GM23338 (cell line): ENCODE measurements at regions not wholly inside any gene's neighbourhood (a gene's known extent, or its start where the extent isn't known, plus 50 kb on each side); places are given as distances from the start of the nearest gene placed in this dataset.

Experiments
- ATAC-seq: fragments of 200-7000 bp; cut with Tn5 transposase; 3 replicates; pipeline ENCODE4 v1.9.1; 2020
- DNase-seq: peaks from one replicate; pipeline ENCODE4 v3.0.0-alpha.2; 2015; ENCODE audit warnings: low spot score
- H2AFZ ChIP-seq: fragments of 200-600 bp; sonication (generic); 2 replicates; pipeline ENCODE4 v1.8.0; 2016; ENCODE audit warnings: antibody characterized with exemption, mild to moderate bottlenecking, moderate library complexity
- H3F3A ChIP-seq: fragments of 200-600 bp; sonication (generic); replicated peaks from 2 replicates; pipeline ENCODE4 v1.8.0; 2017; ENCODE audit warnings: antibody characterized with exemption, mixed run types, low read depth
- H3K27ac ChIP-seq: fragments of 200-600 bp; sonication (generic); 2 replicates; pipeline ENCODE4 v1.6.1; 2016; ENCODE audit warnings: low read depth
- H3K27me3 ChIP-seq: fragments of 200-600 bp; sonication (generic); 2 replicates; pipeline ENCODE4 v1.8.0; 2016; ENCODE audit warnings: mild to moderate bottlenecking, mixed run types, moderate library complexity; ENCODE audit not compliant: insufficient read depth
- H3K36me3 ChIP-seq: fragments of 200-600 bp; sonication (generic); 2 replicates; pipeline ENCODE4 v1.8.0; 2016; ENCODE audit warnings: mild to moderate bottlenecking; ENCODE audit not compliant: insufficient read depth
- H3K4me1 ChIP-seq: fragments of 200-600 bp; sonication (generic); 2 replicates; pipeline ENCODE4 v1.8.0; 2016; ENCODE audit warnings: mild to moderate bottlenecking, moderate library complexity; ENCODE audit not compliant: insufficient read depth
- H3K4me2 ChIP-seq: fragments of 200-600 bp; sonication (generic); 2 replicates; pipeline ENCODE4 v1.7.1; 2017; ENCODE audit warnings: mixed run types
- H3K4me3 ChIP-seq: fragments of 200-600 bp; sonication (generic); 2 replicates; pipeline ENCODE4 v1.6.1; 2016; ENCODE audit warnings: mixed run types
- H3K79me2 ChIP-seq: fragments of 200-600 bp; sonication (generic); replicated peaks from 2 replicates; pipeline ENCODE4 v1.8.0; 2017; ENCODE audit warnings: mild to moderate bottlenecking; ENCODE audit not compliant: insufficient read depth
- H3K9me2 ChIP-seq: fragments of 200-600 bp; sonication (generic); 2 replicates; pipeline ENCODE4 v1.8.0; 2017; ENCODE audit not compliant: insufficient read depth
- H4K20me1 ChIP-seq: fragments of 200-600 bp; sonication (generic); replicated peaks from 2 replicates; pipeline ENCODE4 v1.8.0; 2017; ENCODE audit warnings: mild to moderate bottlenecking; ENCODE audit not compliant: insufficient read depth
- H3K27ac Mint-ChIP-seq: 2 replicates; pipeline ENCODE4 v1.8.0; 2020; ENCODE audit warnings: inconsistent platforms, mild to moderate bottlenecking, moderate library complexity, mixed read lengths
- H3K27me3 Mint-ChIP-seq: 3 replicates; pipeline ENCODE4 v1.8.0; 2022; ENCODE audit warnings: low read depth, mild to moderate bottlenecking, moderate library complexity, mixed read lengths, inconsistent platforms; ENCODE audit not compliant: insufficient read depth, poor library complexity
- H3K36me3 Mint-ChIP-seq: 3 replicates; pipeline ENCODE4 v1.8.0; 2021; ENCODE audit warnings: low read depth, mild to moderate bottlenecking, inconsistent platforms, moderate library complexity, mixed read lengths
- H3K4me1 Mint-ChIP-seq: 3 replicates; pipeline ENCODE4 v1.8.0; 2020; ENCODE audit warnings: mild to moderate bottlenecking, inconsistent platforms, mixed read lengths
- H3K4me3 Mint-ChIP-seq: 3 replicates; pipeline ENCODE4 v1.8.0; 2021; ENCODE audit warnings: moderate library complexity, mild to moderate bottlenecking, inconsistent platforms, mixed read lengths
- H3K9me3 Mint-ChIP-seq: 3 replicates; pipeline ENCODE4 v1.8.0; 2020; ENCODE audit warnings: moderate library complexity, mild to moderate bottlenecking, inconsistent platforms, mixed read lengths
- EZH2 ChIP-seq: fragments of 200-600 bp; sonication (generic); IDR thresholded peaks from one replicate; pipeline ENCODE4 v1.8.0; 2017; ENCODE audit warnings: antibody characterized with exemption, mild to moderate bottlenecking, low read depth; ENCODE audit not compliant: unreplicated experiment
- JUNB ChIP-seq: IDR thresholded peaks from one replicate; pipeline ENCODE4 v1.6.1; 2016; ENCODE audit warnings: antibody characterized with exemption; ENCODE audit not compliant: unreplicated experiment
- POLR2AphosphoS5 ChIP-seq: IDR thresholded peaks from 2 replicates; pipeline ENCODE4 v1.6.1; 2016; ENCODE audit warnings: antibody characterized with exemption, low read depth
- REST ChIP-seq: IDR thresholded peaks from one replicate; pipeline ENCODE4 v1.6.1; 2018; ENCODE audit warnings: antibody characterized with exemption; ENCODE audit not compliant: unreplicated experiment
- ZNF114 ChIP-seq: fragments of 250-450 bp; sonication (Bioruptor Pico); IDR thresholded peaks from 2 replicates; pipeline ENCODE4 v1.5.0; 2020; ENCODE audit warnings: mild to moderate bottlenecking, moderate library complexity
- ZNF331 ChIP-seq: fragments of 250-450 bp; sonication (Bioruptor Pico); IDR thresholded peaks from 2 replicates; pipeline ENCODE4 v1.5.0; 2020; ENCODE audit warnings: low read depth, mild to moderate bottlenecking, moderate library complexity
- ZNF462 ChIP-seq: fragments of 250-450 bp; sonication (Bioruptor Pico); IDR thresholded peaks from 2 replicates; pipeline ENCODE4 v1.5.0; 2020; ENCODE audit warnings: mild to moderate bottlenecking, moderate library complexity

- Mint-ChIP-seq H3K4me1 (peaks cover 4% of the 10 kb centered on the region; the same call in 2 of the 3 replicates), H3K9me3 (no peaks in the 10 kb centered on the region; the same call in 2 of the 3 replicates), H3K36me3 (no peaks in the 10 kb centered on the region), H3K27me3 (no peaks in the 10 kb centered on the region), H3K27ac (no peak overlapping the region), H3K4me3 (no peak overlapping the region)
- Histone ChIP-seq H4K20me1 (no peaks in the 10 kb centered on the region), H3K4me1 (no peaks in the 10 kb centered on the region), H3K27me3 (no peaks in the 10 kb centered on the region), H3K36me3 (no peaks in the 10 kb centered on the region), H3K4me3 (no peak overlapping the region), H2AFZ (no peak overlapping the region), H3K4me2 (no peak overlapping the region), H3K9me2 (no peaks in the 10 kb centered on the region), H3K27ac (no peak overlapping the region), H3K79me2 (no peaks in the 10 kb centered on the region), H3F3A (no peaks in the 10 kb centered on the region)
- DNase-seq (no peak), ATAC-seq (no peak)
- TF ChIP-seq EZH2 (no peak), ZNF114 (CRISPR knock-in tag) (no peak)
These were observed 52.5 kb upstream of the RPL34 start for GRCh38 chr4:108567831-108568230.

- ATAC-seq, result no peak
- Histone ChIP-seq H3K36me3 (no peaks in the 10 kb centered on the region), H3K27me3 (no peaks in the 10 kb centered on the region), H4K20me1 (no peaks in the 10 kb centered on the region), H3K9me2 (no peaks in the 10 kb centered on the region), H2AFZ (no peak overlapping the region), H3K27ac (no peak overlapping the region), H3K4me1 (no peaks in the 10 kb centered on the region; the same call in 1 of the 2 replicates), H3F3A (no peaks in the 10 kb centered on the region), H3K4me3 (no peak overlapping the region), H3K79me2 (no peaks in the 10 kb centered on the region), H3K4me2 (no peak overlapping the region)
- TF ChIP-seq ZNF114 (CRISPR knock-in tag) (no peak), REST (no peak)
- peaks cover 9% of the 10 kb centered on the region for H3K4me1 Mint-ChIP-seq
- H3K9me3 Mint-ChIP-seq, result no peaks in the 10 kb centered on the region
- H3K27me3 Mint-ChIP-seq, result peaks cover 1% of the 10 kb centered on the region
- no peaks in the 10 kb centered on the region for H3K36me3 Mint-ChIP-seq
- H3K4me3 Mint-ChIP-seq, result no peak overlapping the region
- no peak overlapping the region for H3K27ac Mint-ChIP-seq
- DNase-seq, result no peak
These were observed 59.3 kb upstream of the RPL34 start for GRCh38 chr4:108561116-108561515.

- H3K27ac Mint-ChIP-seq, result no peak overlapping the region
- H2AFZ ChIP-seq, result no peak overlapping the region
- no peak overlapping the region for H3K4me3 ChIP-seq
- no peaks in the 10 kb centered on the region for H3K9me3 Mint-ChIP-seq
- no peaks in the 10 kb centered on the region for H3K9me2 ChIP-seq
- H3F3A ChIP-seq, result no peaks in the 10 kb centered on the region
- H3K4me3 Mint-ChIP-seq, result no peak overlapping the region
- no peaks in the 10 kb centered on the region for H3K79me2 ChIP-seq
- peaks cover 9% of the 10 kb centered on the region for H3K4me1 Mint-ChIP-seq
- no peaks in the 10 kb centered on the region for H3K27me3 ChIP-seq
- ATAC-seq (no peak), DNase-seq (no peak)
- no peaks in the 10 kb centered on the region; the same call in 1 of the 2 replicates for H3K4me1 ChIP-seq
- H3K36me3 ChIP-seq, result no peaks in the 10 kb centered on the region
- H4K20me1 ChIP-seq, result no peaks in the 10 kb centered on the region
- H3K27me3 Mint-ChIP-seq, result peaks cover 1% of the 10 kb centered on the region
- H3K36me3 Mint-ChIP-seq, result no peaks in the 10 kb centered on the region
- no peak overlapping the region for H3K4me2 ChIP-seq
- H3K27ac ChIP-seq, result no peak overlapping the region
- TF ChIP-seq JUNB, result no peak
- TF ChIP-seq POLR2AphosphoS5, result no peak
- no peak for TF ChIP-seq ZNF331
- no peak for TF ChIP-seq ZNF462 (CRISPR knock-in tag)
These were observed 59.8 kb upstream of the RPL34 start for GRCh38 chr4:108560616-108561015.
